AG09319 (cell line): ENCODE measurements at regions not wholly inside any gene's neighbourhood (a gene's known extent, or its start where the extent isn't known, plus 50 kb on each side); places are given as distances from the start of the nearest gene placed in this dataset.

Experiments
- DNase-seq: peaks from one replicate; pipeline ENCODE4 v3.0.0-alpha.2; 2010; ENCODE audit warnings: low read depth; ENCODE audit errors: extremely low read depth
- TF ChIP-seq, protein P1 (sequence below): IDR thresholded peaks from 2 replicates; pipeline ENCODE4 v1.5.1; 2011; ENCODE audit warnings: low read depth, mild to moderate bottlenecking, inconsistent platforms, low read length, moderate library complexity

DNA sequence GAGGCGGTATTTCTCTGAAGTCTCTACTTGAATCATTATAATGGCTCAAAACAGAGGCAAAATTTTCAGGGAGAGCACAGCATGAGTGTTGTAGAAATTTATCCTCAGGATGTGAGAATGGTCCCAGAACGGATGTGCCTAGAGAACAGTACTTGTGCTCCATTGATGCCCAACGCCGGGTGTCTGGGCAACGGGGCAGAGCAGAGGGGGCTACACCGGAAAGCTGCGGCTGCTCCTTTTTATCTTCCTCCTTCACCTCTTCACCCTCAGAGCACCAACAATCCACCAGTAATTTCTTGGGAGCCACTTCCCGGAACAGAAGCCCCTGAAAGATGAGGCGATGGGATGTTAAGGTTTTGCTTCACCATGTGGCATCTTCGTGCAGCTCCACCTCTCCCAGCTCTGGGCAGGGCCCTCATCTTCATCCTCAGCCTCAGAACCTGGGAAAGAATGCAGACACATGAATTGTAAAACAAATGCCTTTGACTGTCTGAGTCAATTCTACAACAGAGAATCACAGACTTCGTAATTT is 71.5 kb downstream of the PTGR3 start:
- no peak for DNase-seq
- TF ChIP-seq, protein P1, sequence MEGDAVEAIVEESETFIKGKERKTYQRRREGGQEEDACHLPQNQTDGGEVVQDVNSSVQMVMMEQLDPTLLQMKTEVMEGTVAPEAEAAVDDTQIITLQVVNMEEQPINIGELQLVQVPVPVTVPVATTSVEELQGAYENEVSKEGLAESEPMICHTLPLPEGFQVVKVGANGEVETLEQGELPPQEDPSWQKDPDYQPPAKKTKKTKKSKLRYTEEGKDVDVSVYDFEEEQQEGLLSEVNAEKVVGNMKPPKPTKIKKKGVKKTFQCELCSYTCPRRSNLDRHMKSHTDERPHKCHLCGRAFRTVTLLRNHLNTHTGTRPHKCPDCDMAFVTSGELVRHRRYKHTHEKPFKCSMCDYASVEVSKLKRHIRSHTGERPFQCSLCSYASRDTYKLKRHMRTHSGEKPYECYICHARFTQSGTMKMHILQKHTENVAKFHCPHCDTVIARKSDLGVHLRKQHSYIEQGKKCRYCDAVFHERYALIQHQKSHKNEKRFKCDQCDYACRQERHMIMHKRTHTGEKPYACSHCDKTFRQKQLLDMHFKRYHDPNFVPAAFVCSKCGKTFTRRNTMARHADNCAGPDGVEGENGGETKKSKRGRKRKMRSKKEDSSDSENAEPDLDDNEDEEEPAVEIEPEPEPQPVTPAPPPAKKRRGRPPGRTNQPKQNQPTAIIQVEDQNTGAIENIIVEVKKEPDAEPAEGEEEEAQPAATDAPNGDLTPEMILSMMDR, result no peak

DNA sequence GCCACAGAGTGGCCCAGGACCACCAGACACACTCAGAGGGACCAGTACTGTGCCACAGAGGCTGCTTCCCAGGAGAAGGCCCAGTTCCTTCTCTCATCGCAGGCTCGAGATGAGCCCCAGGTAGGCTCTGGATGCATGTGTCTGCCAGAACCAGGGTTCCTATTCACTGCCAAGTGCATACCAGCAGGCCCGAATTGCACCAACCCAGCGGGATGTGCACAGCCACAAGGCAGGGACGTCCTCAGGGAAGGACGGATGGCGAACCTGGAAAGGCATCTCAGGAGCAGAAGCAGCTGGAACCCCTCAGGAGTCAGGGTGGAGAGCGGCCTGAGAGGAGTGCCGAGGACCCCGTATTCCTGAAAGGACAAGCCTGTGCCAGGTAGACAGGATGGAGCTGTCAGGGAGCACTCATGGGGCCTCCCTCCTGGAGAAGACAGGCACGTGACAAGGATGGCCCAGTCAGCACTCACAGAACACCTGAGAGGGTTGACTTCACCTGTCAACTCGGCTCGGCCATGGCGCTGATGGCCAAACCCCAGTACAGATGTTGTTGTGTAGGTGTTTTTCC is 73.7 kb downstream of the PTGR3 start:
- TF ChIP-seq, protein P1, result no peak
- no peak for DNase-seq

DNA sequence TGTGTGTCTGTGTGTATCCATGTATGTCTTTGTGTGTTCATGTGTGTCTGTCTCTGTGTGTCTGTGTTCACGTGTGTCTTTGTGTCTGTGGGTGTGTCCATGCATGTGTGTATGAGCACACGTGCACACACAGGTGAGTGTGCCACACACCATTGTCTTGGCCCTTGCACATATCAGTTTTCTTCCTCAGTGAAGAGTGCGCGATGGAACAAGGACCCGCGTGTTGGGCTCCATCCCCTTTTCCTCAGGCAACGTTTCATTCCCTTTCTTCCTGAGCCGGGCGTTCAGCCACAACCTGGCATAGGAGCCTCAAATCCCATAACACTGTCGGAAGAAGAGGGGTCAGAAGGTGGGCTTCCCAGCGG is 74.3 kb downstream of the PTGR3 start:
- DNase-seq, result no peak
- TF ChIP-seq, protein P1, result no peak

DNA sequence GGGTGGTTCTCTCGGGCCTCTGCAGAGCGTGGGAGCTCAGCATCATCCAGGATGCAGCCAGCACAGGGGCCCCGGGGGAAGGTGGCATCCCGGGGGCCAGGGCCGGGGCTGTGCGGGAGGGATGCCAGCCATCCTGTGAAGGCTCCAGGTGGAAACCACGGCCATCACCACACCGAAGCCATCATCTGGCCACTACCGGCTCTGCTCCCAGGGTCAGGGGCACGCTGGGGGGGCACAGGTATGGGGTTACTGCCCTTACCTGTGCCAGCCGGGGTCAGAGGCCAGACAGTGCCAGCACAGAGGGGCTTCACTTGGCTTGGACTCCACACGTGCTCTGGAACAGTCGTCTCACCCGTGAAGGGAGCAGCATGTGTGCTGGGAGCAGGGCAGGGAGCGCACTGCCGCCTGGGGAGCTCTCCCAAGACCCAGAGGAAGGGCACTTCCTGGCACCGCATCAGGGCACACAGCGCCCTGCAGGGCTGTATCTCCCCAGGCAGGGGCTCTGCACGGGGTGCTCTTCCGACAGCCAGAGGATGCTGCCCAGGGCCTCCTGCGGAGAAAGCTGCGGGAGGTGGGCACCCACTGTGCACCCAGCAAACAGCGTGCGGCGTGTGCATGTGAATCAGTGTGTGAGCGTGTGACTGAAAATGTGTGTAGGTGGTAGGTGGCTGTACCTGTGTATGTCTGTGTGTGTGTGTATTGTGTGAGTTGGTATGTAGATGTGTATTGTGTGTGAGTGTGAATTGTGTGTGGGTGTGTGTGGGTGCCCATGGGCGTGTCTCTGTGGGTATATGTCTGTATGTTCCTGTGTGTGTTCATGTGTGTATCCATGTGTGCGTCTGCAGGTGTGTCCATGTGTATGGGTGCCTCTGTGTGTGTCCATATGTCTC is 75.0 kb downstream of the PTGR3 start:
- TF ChIP-seq, protein P1, result no peak
- DNase-seq, result no peak

DNA sequence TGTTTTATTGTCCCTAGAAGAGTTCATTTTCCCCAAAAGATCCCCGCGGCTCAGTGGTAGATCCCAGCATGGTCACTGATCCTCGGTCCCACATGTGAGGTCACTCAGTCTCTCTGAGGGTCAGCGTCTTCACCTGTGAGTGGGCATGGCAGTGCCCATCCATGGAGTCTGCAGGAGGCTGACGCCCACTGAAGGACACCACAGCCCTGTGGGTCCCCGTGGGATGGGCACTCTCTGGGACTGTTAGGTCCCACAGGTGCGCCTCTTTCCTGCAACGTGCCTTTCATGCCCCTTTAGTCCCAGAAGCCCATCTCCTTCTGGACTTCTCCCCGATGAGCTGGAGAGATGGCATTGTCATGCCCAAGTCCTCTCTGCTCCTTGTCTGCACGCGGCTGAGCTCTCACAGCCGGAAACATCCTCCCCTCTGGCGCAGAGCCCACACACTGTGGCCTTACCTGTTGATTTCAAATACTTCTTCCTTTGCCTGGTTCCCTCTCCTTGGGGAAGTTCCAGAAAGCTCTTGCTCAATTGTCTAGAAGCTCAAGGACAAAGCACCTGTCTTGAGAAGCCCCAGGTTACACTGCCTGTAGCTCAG is 75.9 kb downstream of the PTGR3 start:
- no peak for DNase-seq
- TF ChIP-seq, protein P1, result no peak

DNA sequence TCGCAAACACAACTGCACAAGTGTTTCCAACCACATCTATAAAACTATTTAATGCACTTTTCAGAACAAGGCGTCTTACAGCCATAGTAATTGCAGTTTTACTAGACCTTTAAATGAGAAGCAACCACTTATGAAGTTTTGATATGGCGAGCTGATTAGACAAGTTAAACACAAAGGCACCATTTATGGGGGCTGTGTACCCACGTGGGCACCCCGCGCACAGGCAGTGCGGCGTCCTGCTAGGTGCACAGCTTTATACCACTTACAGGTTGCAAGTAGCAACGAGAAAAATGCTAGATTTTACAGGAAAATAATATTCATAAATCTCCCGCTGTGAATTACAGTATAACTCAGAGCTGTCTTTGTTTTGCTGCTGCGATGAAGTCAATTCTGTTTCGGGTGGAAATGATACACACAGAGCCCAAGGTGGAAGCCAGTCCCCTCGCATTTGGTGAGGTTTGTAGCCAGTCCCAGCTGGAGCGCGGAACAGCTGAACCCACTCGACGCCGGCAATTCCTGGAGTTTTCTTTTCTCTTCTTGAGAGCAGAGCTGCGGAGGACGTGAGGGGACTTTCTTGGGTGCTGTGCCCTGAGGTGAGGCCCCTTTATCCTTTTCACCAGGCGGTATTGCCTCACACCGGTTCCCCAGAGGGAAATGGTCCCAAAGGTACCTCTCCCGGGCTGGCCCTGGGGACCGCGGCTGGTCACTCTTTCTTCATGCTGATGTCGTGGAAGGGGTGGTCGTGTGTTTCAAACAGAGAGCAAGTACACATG is 76.7 kb downstream of the PTGR3 start:
- DNase-seq, result no peak
- TF ChIP-seq, protein P1, result no peak
